ENCODE measurements at regions not wholly inside any gene's neighbourhood (a gene's known extent, or its start where the extent isn't known, plus 50 kb on each side); places are given as distances from the start of the nearest gene placed in this dataset.
"Not testable (repeated sequence)": the region's sequence is repeated elsewhere in the genome, so short reads cannot be mapped to it uniquely, and the experiment has no call there.

GRCh38 chr16:17551682-17552081, 80.9 kb upstream of the XYLT1 start:
- not testable (repeated sequence) for TF ChIP-seq CTCF (IDR thresholded peaks at IDR 0.05); POLR2A (IDR thresholded peaks at IDR 0.05; ENCODE audit: low read depth); POLR2AphosphoS5 (IDR thresholded peaks at IDR 0.05)
